Bronchial epithelial cell (primary cell): ENCODE measurements at regions not wholly inside any gene's neighbourhood (a gene's known extent, or its start where the extent isn't known, plus 50 kb on each side); places are given as distances from the start of the nearest gene placed in this dataset.

Experiments used
- DNase-seq: peaks from one replicate; pipeline ENCODE4 v3.0.0-alpha.2; 2010; ENCODE audit warnings: low read depth
- FAIRE-seq: peaks from 2 replicates; lab custom pipeline; 2011; peaks lifted over from hg19 to GRCh38; lab: Jason Lieb, UNC
- H3K27me3 ChIP-seq: 2 replicates; pipeline ENCODE4 v1.5.1; 2011; ENCODE audit warnings: low read length; ENCODE audit not compliant: control insufficient read depth, insufficient read depth
- H3K36me3 ChIP-seq: 2 replicates; pipeline ENCODE4 v1.5.1; 2011; ENCODE audit warnings: low read length; ENCODE audit not compliant: control insufficient read depth, insufficient read depth
- H3K4me3 ChIP-seq: 2 replicates; pipeline ENCODE4 v1.5.1; 2011; ENCODE audit warnings: mild to moderate bottlenecking, low read depth, low read length, control low read depth
- TF ChIP-seq, protein P1 (sequence below): IDR thresholded peaks from 2 replicates; pipeline ENCODE4 v1.5.1; 2011; ENCODE audit warnings: mild to moderate bottlenecking, moderate library complexity, low read length, control low read depth, inconsistent platforms; ENCODE audit not compliant: insufficient read depth, severe bottlenecking

- TF ChIP-seq, protein P1, sequence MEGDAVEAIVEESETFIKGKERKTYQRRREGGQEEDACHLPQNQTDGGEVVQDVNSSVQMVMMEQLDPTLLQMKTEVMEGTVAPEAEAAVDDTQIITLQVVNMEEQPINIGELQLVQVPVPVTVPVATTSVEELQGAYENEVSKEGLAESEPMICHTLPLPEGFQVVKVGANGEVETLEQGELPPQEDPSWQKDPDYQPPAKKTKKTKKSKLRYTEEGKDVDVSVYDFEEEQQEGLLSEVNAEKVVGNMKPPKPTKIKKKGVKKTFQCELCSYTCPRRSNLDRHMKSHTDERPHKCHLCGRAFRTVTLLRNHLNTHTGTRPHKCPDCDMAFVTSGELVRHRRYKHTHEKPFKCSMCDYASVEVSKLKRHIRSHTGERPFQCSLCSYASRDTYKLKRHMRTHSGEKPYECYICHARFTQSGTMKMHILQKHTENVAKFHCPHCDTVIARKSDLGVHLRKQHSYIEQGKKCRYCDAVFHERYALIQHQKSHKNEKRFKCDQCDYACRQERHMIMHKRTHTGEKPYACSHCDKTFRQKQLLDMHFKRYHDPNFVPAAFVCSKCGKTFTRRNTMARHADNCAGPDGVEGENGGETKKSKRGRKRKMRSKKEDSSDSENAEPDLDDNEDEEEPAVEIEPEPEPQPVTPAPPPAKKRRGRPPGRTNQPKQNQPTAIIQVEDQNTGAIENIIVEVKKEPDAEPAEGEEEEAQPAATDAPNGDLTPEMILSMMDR, result no peak
- FAIRE-seq (no peak), DNase-seq (peak; percentile 95)
- peak overlapping the region; percentile 19 for H3K4me3 ChIP-seq
- H3K36me3 ChIP-seq, result no peaks in the 10 kb centered on the region
- H3K27me3 ChIP-seq, result no peaks in the 10 kb centered on the region
Measured at GRCh38 chr12:92341065-92341668, 195.5 kb upstream of the BTG1 start.

- no peaks in the 10 kb centered on the region for H3K36me3 ChIP-seq
- TF ChIP-seq, protein P1, result no peak
- DNase-seq (no peak), FAIRE-seq (no peak)
- H3K4me3 ChIP-seq, result no peak overlapping the region
- no peaks in the 10 kb centered on the region for H3K27me3 ChIP-seq
Measured at GRCh38 chr12:92340441-92341064, 194.9 kb upstream of the BTG1 start.

GRCh38 chr12:92340003-92340402, 194.4 kb upstream of the BTG1 start:
- Histone ChIP-seq H3K36me3 (no peaks in the 10 kb centered on the region), H3K4me3 (no peak overlapping the region), H3K27me3 (no peaks in the 10 kb centered on the region)
- TF ChIP-seq, protein P1, result no peak
- FAIRE-seq (no peak), DNase-seq (no peak)

DNA sequence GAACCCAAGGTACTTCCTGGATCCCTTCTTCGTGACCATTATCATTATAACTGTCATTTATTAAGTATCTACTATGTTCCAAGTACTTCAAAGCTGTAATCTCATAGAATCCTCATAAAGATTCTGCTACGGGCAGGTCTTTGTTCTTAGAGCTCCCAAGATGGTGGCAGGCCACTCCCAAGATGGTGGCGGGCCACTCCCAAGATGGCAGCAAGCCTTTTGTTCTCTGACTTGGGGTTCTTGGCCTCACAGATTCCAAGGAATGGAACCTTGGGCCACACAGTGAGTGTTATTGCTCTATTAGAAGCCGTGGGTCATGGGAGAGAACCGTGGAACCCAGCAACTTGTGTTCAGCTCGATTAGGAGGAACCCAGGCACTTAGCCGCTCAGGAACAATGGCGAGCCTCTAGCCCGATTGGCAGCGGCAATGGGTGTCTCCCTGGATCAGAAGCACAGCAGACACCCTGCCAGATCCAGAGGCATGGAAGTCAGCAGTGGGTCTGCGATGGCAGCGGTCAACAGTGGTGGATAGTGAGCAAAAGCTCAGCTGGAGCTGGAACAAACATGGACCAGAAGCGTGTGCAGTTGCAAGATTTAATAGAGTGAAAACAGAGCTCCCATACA, 193.7 kb upstream of the BTG1 start:
- H3K4me3 ChIP-seq, result no peak overlapping the region
- no peaks in the 10 kb centered on the region for H3K36me3 ChIP-seq
- DNase-seq, result no peak
- FAIRE-seq, result no peak
- TF ChIP-seq, protein P1, result no peak
- no peaks in the 10 kb centered on the region for H3K27me3 ChIP-seq

GRCh38 chr12:92338671-92339070, 193.0 kb upstream of the BTG1 start:
- Histone ChIP-seq H3K27me3 (no peaks in the 10 kb centered on the region), H3K4me3 (no peak overlapping the region), H3K36me3 (no peaks in the 10 kb centered on the region)
- no peak for FAIRE-seq
- no peak for DNase-seq
- TF ChIP-seq, protein P1, result no peak
